Middle frontal gyrus (tissue), 1 donor: ENCODE measurements at regions not wholly inside any gene's neighbourhood (a gene's known extent, or its start where the extent isn't known, plus 50 kb on each side); places are given as distances from the start of the nearest gene placed in this dataset.
A peak's percentile ranks its signal among the peaks of the same experiment; 100 is the strongest.

Experiments used
- DNase-seq: peaks from one replicate; pipeline ENCODE4 v3.0.0-alpha.2; 2015; ENCODE audit warnings: low spot score; ENCODE audit errors: extremely low spot score

GRCh38 chr6:166050559-166050958 lies 117.1 kb downstream of the TBXT start:
- DNase-seq: no peak

GRCh38 chr6:166046982-166047381 lies 120.7 kb downstream of the TBXT start:
- no peak for DNase-seq

- DNase-seq: peak; percentile 41
These were observed 121.4 kb downstream of the TBXT start for GRCh38 chr6:166046226-166046625.

GRCh38 chr6:166045860-166046200 lies 121.8 kb downstream of the TBXT start:
- DNase-seq: no peak

GRCh38 chr6:166045173-166045859 lies 122.3 kb downstream of the TBXT start:
- no peak for DNase-seq

GRCh38 chr6:166041277-166041676 lies 126.4 kb downstream of the TBXT start:
- no peak for DNase-seq

- no peak for DNase-seq
These were observed 127.4 kb downstream of the TBXT start for GRCh38 chr6:166040292-166040691.

- no peak for DNase-seq
These were observed 131.1 kb downstream of the TBXT start for GRCh38 chr6:166036316-166037095.

GRCh38 chr6:166032366-166033200 lies 135.1 kb downstream of the TBXT start:
- DNase-seq: no peak

GRCh38 chr6:166031275-166031674 lies 136.4 kb downstream of the TBXT start:
- no peak for DNase-seq

GRCh38 chr6:166029506-166029905 lies 138.1 kb downstream of the TBXT start:
- DNase-seq: no peak

GRCh38 chr6:166027761-166028160 lies 139.9 kb downstream of the TBXT start:
- no peak for DNase-seq

GRCh38 chr6:166026586-166027126 lies 141.0 kb downstream of the TBXT start:
- DNase-seq: no peak

- no peak for DNase-seq
These were observed 142.3 kb downstream of the TBXT start for GRCh38 chr6:166025149-166025898.

GRCh38 chr6:166024252-166024651 lies 143.4 kb downstream of the TBXT start:
- DNase-seq: no peak

- no peak for DNase-seq
These were observed 144.2 kb downstream of the TBXT start for GRCh38 chr6:166023273-166023989.

GRCh38 chr6:166021429-166021828 lies 146.2 kb downstream of the TBXT start:
- no peak for DNase-seq

- DNase-seq: no peak
These were observed 148.4 kb downstream of the TBXT start for GRCh38 chr6:166019214-166019613.

GRCh38 chr6:166017032-166017635 lies 150.5 kb downstream of the TBXT start:
- DNase-seq: no peak

GRCh38 chr6:166014966-166015365 lies 152.7 kb downstream of the TBXT start:
- no peak for DNase-seq
